Bronchial epithelial cell (primary cell): ENCODE measurements at regions not wholly inside any gene's neighbourhood (a gene's known extent, or its start where the extent isn't known, plus 50 kb on each side); places are given as distances from the start of the nearest gene placed in this dataset.

Source experiments
- DNase-seq: peaks from one replicate; pipeline ENCODE4 v3.0.0-alpha.2; 2010; ENCODE audit warnings: low read depth
- FAIRE-seq: peaks from 2 replicates; lab custom pipeline; 2011; peaks lifted over from hg19 to GRCh38; lab: Jason Lieb, UNC
- H3K27me3 ChIP-seq: 2 replicates; pipeline ENCODE4 v1.5.1; 2011; ENCODE audit warnings: low read length; ENCODE audit not compliant: control insufficient read depth, insufficient read depth
- H3K36me3 ChIP-seq: 2 replicates; pipeline ENCODE4 v1.5.1; 2011; ENCODE audit warnings: low read length; ENCODE audit not compliant: control insufficient read depth, insufficient read depth
- H3K4me3 ChIP-seq: 2 replicates; pipeline ENCODE4 v1.5.1; 2011; ENCODE audit warnings: mild to moderate bottlenecking, low read depth, low read length, control low read depth
- TF ChIP-seq, protein P1 (sequence below): IDR thresholded peaks from 2 replicates; pipeline ENCODE4 v1.5.1; 2011; ENCODE audit warnings: mild to moderate bottlenecking, moderate library complexity, low read length, control low read depth, inconsistent platforms; ENCODE audit not compliant: insufficient read depth, severe bottlenecking

DNA sequence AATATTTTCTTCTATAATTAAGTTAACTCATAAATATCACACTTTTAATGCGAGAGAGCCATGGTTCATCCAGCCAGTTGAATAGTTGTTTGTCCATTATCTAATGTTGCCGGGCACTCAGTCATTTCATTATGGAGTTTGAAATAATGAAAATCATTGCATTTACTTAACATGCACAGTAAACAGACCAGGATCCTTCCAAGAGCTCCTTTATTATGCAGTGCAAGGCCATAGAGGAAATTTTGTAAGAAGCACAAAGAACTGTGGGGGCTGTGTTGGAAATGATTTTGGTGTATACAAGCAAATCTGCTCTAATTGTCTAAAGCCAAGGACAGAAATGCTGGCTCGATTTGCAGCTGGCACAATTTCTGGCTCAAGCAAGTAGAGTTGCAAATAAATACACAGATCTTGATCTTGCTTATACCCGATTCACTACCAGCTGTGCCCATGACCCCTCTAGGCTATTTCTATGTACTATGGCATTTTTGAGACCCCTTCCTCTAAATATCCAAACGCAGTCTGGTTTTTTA, 400.3 kb upstream of the HNRNPA3 start:
- no peaks in the 10 kb centered on the region for H3K36me3 ChIP-seq
- no peak for FAIRE-seq
- H3K27me3 ChIP-seq = no peaks in the 10 kb centered on the region
- TF ChIP-seq, protein P1, sequence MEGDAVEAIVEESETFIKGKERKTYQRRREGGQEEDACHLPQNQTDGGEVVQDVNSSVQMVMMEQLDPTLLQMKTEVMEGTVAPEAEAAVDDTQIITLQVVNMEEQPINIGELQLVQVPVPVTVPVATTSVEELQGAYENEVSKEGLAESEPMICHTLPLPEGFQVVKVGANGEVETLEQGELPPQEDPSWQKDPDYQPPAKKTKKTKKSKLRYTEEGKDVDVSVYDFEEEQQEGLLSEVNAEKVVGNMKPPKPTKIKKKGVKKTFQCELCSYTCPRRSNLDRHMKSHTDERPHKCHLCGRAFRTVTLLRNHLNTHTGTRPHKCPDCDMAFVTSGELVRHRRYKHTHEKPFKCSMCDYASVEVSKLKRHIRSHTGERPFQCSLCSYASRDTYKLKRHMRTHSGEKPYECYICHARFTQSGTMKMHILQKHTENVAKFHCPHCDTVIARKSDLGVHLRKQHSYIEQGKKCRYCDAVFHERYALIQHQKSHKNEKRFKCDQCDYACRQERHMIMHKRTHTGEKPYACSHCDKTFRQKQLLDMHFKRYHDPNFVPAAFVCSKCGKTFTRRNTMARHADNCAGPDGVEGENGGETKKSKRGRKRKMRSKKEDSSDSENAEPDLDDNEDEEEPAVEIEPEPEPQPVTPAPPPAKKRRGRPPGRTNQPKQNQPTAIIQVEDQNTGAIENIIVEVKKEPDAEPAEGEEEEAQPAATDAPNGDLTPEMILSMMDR = no peak
- DNase-seq = no peak
- no peak overlapping the region for H3K4me3 ChIP-seq

DNA sequence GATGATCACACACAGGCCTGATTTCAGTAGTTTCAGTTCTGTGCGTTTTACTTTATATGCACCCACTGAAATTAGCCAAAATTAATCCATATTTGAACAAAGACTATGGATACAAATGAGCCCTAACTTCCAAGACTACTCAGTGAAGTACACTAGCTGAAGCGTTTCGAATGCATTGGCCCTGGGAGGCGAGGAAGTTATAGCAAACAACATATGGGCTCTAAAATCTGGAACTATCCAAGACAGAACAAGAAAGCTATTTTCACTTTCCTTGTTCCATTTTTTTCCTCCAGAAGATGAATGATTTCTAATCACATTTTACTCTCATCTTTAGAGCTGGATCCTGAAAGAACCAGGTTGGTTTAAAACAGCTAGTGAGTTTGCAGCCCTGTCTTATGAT, 399.4 kb upstream of the HNRNPA3 start:
- TF ChIP-seq, protein P1 = no peak
- Histone ChIP-seq H3K27me3 (no peaks in the 10 kb centered on the region), H3K4me3 (no peak overlapping the region), H3K36me3 (no peaks in the 10 kb centered on the region)
- DNase-seq (no peak), FAIRE-seq (no peak)

DNA sequence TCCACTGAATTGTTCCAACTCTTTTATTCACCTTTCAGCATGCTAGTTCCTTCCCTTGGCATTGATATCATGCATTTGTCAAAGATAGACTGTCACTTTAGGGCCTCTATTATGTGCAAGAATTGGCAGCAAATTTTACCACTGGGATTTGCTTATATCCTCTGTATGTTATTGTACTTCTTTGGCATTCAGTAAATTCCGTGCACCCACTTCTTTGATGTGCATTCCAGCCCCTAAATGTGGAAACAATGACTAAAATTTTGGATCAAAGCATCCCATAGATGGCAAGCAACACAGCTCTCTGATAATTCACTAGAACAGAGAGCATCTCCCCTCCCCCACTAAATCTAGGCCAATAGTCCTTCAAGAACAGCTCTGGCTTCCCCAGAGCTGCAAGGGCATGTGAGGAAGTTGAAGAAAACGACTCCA, 399.0 kb upstream of the HNRNPA3 start:
- Histone ChIP-seq H3K4me3 (no peak overlapping the region), H3K36me3 (no peaks in the 10 kb centered on the region), H3K27me3 (no peaks in the 10 kb centered on the region)
- TF ChIP-seq, protein P1 = no peak
- no peak for FAIRE-seq
- DNase-seq = no peak

DNA sequence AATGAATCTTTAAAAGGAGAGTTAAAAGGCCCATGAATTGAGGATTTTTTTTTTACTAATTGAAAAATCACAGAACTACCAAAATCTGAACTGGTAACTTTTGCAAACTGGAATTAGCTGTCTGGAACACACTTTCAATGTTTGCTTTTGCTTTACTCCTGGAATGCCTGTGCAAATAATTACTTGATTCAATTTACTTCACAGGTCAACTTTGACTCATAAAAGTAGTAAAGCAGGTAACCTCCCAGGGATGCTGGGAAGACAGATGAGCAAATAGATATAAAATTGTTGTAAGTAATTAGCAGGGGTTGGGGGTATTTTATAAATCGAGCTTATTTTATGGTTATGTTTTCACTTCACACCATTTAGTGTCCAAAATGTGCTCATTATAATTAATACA, 398.3 kb upstream of the HNRNPA3 start:
- TF ChIP-seq, protein P1 = no peak
- Histone ChIP-seq H3K4me3 (no peak overlapping the region), H3K27me3 (no peaks in the 10 kb centered on the region), H3K36me3 (no peaks in the 10 kb centered on the region)
- FAIRE-seq (no peak), DNase-seq (peak; percentile 29)

DNA sequence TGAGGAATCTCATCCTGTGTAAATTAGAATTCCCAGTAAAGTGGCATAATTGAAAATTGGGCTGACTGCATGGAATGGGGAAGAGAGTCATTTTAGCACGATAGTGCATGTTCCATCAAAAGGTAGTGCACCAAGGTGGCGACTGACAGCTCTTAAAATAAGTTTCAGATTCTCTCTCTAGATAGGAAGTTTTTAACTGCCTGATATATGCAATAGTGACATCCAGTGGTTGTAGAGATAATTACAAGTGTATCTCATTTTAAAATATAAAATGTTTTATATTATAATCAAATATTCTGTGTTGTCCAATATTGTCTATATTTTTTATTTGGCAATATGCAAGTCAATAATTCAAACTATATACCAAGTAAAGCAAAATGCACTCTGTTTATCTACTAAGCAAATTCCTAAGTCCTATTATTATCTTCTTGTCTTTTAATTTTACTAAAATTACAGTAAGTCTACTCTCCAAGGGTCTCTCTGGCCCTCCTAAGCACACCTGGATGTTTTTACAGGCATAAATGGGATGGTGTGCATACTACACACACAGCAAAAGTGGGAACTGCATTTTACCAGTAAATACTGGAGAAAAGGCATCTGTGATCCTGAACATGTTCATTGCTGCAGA, 397.7 kb upstream of the HNRNPA3 start:
- Histone ChIP-seq H3K4me3 (no peak overlapping the region), H3K27me3 (no peaks in the 10 kb centered on the region), H3K36me3 (no peaks in the 10 kb centered on the region)
- FAIRE-seq = no peak
- DNase-seq = peak; percentile 45
- TF ChIP-seq, protein P1 = peak; percentile 9
